ENCODE measurements at regions not wholly inside any gene's neighbourhood (a gene's known extent, or its start where the extent isn't known, plus 50 kb on each side); places are given as distances from the start of the nearest gene placed in this dataset.

- no peak for DNase-seq (ENCODE audit: low read depth)
- H3K4me3 ChIP-seq (ENCODE audit: low read depth, low read length) = no peak overlapping the region
- no peak for TF ChIP-seq CTCF (IDR thresholded peaks at IDR 0.05; ENCODE audit: insufficient read depth, low read depth, low read length, missing control alignments)
These were observed 292.7 kb downstream of the GPAT3 start for GRCh38 chr4:83828601-83829000.

- DNase-seq (ENCODE audit: low read depth) = no peak
- TF ChIP-seq CTCF (IDR thresholded peaks at IDR 0.05; ENCODE audit: insufficient read depth, low read depth, low read length, missing control alignments) = no peak
- no peak overlapping the region for H3K4me3 ChIP-seq (ENCODE audit: low read depth, low read length)
These were observed 285.6 kb downstream of the GPAT3 start for GRCh38 chr4:83821493-83821892.

- H3K4me3 ChIP-seq (ENCODE audit: low read depth, low read length) = no peak overlapping the region
- DNase-seq (ENCODE audit: low read depth) = no peak
- no peak for TF ChIP-seq CTCF (IDR thresholded peaks at IDR 0.05; ENCODE audit: insufficient read depth, low read depth, low read length, missing control alignments)
These were observed 283.7 kb downstream of the GPAT3 start for GRCh38 chr4:83819582-83819981.

- DNase-seq (ENCODE audit: low read depth) = no peak
- TF ChIP-seq CTCF (IDR thresholded peaks at IDR 0.05; ENCODE audit: insufficient read depth, low read depth, low read length, missing control alignments) = no peak
- no peak overlapping the region for H3K4me3 ChIP-seq (ENCODE audit: low read depth, low read length)
These were observed 274.5 kb downstream of the GPAT3 start for GRCh38 chr4:83810428-83810827.

- TF ChIP-seq CTCF (IDR thresholded peaks at IDR 0.05; ENCODE audit: insufficient read depth, low read depth, low read length, missing control alignments) = no peak
- H3K4me3 ChIP-seq (ENCODE audit: low read depth, low read length) = no peak overlapping the region
These were observed 273.7 kb downstream of the GPAT3 start for GRCh38 chr4:83809581-83809980.

GRCh38 chr4:83793481-83793880 is 257.6 kb downstream of the GPAT3 start:
- H3K4me3 ChIP-seq (ENCODE audit: low read depth, low read length) = no peak overlapping the region
- TF ChIP-seq CTCF (IDR thresholded peaks at IDR 0.05; ENCODE audit: insufficient read depth, low read depth, low read length, missing control alignments) = no peak
- DNase-seq (ENCODE audit: low read depth) = no peak

More at GRCh38 chr4:83809581-83809980, 273.7 kb downstream of the GPAT3 start:
- DNase-seq (ENCODE audit: low read depth) = no peak

- no peak overlapping the region for H3K4me3 ChIP-seq (ENCODE audit: low read depth, low read length)
- DNase-seq (ENCODE audit: low read depth) = no peak
- no peak for TF ChIP-seq CTCF (IDR thresholded peaks at IDR 0.05; ENCODE audit: insufficient read depth, low read depth, low read length, missing control alignments)
These were observed 250.0 kb downstream of the GPAT3 start for GRCh38 chr4:83785891-83786290.
